GM18951 (cell line): ENCODE measurements at regions not wholly inside any gene's neighbourhood (a gene's known extent, or its start where the extent isn't known, plus 50 kb on each side); places are given as distances from the start of the nearest gene placed in this dataset.

Experiments
- POLR2A ChIP-seq: IDR thresholded peaks from 4 replicates; pipeline ENCODE4 v1.6.1; 2011; ENCODE audit warnings: mild to moderate bottlenecking; ENCODE audit not compliant: insufficient read length, insufficient read depth; ENCODE audit errors: extremely low read depth
- in situ Hi-C: fragments of 300-500 bp; cut with MboI; formaldehyde crosslinking; loops from one replicate; pipeline ENCODE4 v1.12.0; 2022; ENCODE audit warnings: low sequenced_read_pairs, mixed read lengths, inconsistent platforms; ENCODE audit not compliant: unreplicated experiment

- in situ Hi-C loops: no loop called here
- TF ChIP-seq POLR2A: no peak
These were observed 514.1 kb upstream of the CFAP20DC start for GRCh38 chr3:59563966-59564365.

GRCh38 chr3:59563072-59563605, 513.3 kb upstream of the CFAP20DC start:
- no peak for TF ChIP-seq POLR2A

GRCh38 chr3:59559721-59560435, 510.1 kb upstream of the CFAP20DC start:
- no peak for TF ChIP-seq POLR2A
- in situ Hi-C loops: no loop called here

More at GRCh38 chr3:59563072-59563605, 513.3 kb upstream of the CFAP20DC start:
- in situ Hi-C loops: no loop called here

- in situ Hi-C loops: no loop called here
These were observed 509.3 kb upstream of the CFAP20DC start for GRCh38 chr3:59558906-59559720.

GRCh38 chr3:59555593-59556315, 505.9 kb upstream of the CFAP20DC start:
- in situ Hi-C loops: no loop called here
- no peak for TF ChIP-seq POLR2A

More at GRCh38 chr3:59558906-59559720, 509.3 kb upstream of the CFAP20DC start:
- no peak for TF ChIP-seq POLR2A

- in situ Hi-C loops: no loop called here
- no peak for TF ChIP-seq POLR2A
These were observed 503.3 kb upstream of the CFAP20DC start for GRCh38 chr3:59553076-59553475.

- in situ Hi-C loops: no loop called here
These were observed 502.0 kb upstream of the CFAP20DC start for GRCh38 chr3:59551834-59552233.

GRCh38 chr3:59549962-59550361, 500.1 kb upstream of the CFAP20DC start:
- in situ Hi-C loops: no loop called here
- TF ChIP-seq POLR2A: no peak

More at GRCh38 chr3:59551834-59552233, 502.0 kb upstream of the CFAP20DC start:
- no peak for TF ChIP-seq POLR2A

GRCh38 chr3:59547874-59548273, 498.0 kb upstream of the CFAP20DC start:
- in situ Hi-C loops: no loop called here
- TF ChIP-seq POLR2A: no peak

- in situ Hi-C loops: no loop called here
- TF ChIP-seq POLR2A: no peak
These were observed 496.7 kb upstream of the CFAP20DC start for GRCh38 chr3:59546522-59546921.

GRCh38 chr3:59545374-59545773, 495.5 kb upstream of the CFAP20DC start:
- in situ Hi-C loops: no loop called here
- no peak for TF ChIP-seq POLR2A

- in situ Hi-C loops: no loop called here
- TF ChIP-seq POLR2A: no peak
These were observed 492.5 kb upstream of the CFAP20DC start for GRCh38 chr3:59542276-59542675.

GRCh38 chr3:59540696-59541095, 490.9 kb upstream of the CFAP20DC start:
- TF ChIP-seq POLR2A: no peak
- in situ Hi-C loops: no loop called here

- in situ Hi-C loops: no loop called here
- no peak for TF ChIP-seq POLR2A
These were observed 490.4 kb upstream of the CFAP20DC start for GRCh38 chr3:59540241-59540640.
